ENCODE measurements at regions not wholly inside any gene's neighbourhood (a gene's known extent, or its start where the extent isn't known, plus 50 kb on each side); places are given as distances from the start of the nearest gene placed in this dataset.

DNA sequence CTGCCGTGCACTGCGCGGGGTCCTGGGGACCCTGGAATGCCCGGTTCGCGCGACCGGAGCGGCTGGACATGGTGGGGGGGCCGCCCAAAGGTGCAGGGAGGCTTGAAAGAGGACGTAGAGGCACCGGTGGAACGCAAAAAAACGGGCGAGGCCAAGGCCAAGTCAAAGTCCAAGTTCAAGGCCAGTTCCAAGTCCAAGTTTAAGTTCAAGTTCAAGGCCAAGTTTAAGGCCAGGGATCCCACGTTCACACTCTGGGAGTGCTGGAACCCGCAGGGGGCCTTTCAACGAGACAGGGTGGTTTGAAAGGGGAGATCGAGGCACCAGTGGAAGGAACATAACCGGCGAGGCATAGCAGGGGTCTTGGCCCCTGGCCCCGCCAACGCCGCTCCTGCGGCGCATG is 317.6 kb downstream of the ALG10 start (continued):
- TF ChIP-seq IRF4 (IDR thresholded peaks at IDR 0.05; ENCODE audit: low read depth, low read length) (no peak), FOXM1 (IDR thresholded peaks at IDR 0.05; ENCODE audit: low read depth, low read length) (no peak), TCF7 (IDR thresholded peaks at IDR 0.05; ENCODE audit: borderline replicate concordance) (no peak)

DNA sequence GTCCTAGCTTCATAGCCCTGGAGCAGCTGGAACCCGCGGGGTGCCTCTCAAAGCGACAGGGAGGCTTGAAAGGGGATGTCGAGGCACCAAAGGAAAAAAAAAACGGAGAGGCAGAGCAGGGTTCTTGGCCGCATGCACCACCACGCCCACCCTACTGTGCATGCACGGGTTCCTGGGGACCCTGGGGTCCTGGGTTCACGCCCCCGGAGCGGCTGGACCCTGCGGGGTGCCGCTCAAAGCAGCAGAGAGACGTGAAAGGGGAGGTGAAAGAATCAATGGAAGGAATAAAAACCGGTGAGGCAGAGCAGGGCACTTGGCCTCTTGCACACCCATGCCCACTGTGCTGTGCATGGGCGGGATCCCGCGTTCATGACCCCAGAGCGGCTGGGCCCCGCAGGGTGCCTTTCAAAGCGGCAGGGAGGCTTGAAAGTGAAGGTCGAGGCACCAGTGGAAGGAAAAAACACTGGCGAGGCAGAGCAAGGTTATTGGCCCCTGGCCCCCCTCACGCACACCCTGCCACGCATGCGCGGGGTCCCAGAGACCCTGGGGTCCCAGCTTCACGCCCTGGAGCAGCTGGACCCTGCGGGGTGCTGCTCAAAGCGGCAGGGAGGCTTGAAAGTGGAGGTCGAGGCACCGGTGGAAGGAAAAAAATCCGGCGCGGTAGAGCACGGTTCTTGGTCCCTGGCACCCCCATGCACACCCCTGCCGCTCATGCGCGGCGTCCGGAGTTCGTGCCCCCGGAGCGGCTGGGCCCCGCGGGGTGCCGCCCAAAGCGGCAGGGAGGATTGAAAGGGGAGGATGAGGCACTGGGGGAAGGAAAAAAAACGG is 318.5 kb downstream of the ALG10 start:
- no peaks in the 10 kb centered on the region for H3K27me3 ChIP-seq (replicated peaks in 1 of 2; ENCODE audit: control insufficient read depth in 2 of 2, insufficient read depth in 2 of 2, low read length in 1 of 2)
- TF ChIP-seq, protein P1, sequence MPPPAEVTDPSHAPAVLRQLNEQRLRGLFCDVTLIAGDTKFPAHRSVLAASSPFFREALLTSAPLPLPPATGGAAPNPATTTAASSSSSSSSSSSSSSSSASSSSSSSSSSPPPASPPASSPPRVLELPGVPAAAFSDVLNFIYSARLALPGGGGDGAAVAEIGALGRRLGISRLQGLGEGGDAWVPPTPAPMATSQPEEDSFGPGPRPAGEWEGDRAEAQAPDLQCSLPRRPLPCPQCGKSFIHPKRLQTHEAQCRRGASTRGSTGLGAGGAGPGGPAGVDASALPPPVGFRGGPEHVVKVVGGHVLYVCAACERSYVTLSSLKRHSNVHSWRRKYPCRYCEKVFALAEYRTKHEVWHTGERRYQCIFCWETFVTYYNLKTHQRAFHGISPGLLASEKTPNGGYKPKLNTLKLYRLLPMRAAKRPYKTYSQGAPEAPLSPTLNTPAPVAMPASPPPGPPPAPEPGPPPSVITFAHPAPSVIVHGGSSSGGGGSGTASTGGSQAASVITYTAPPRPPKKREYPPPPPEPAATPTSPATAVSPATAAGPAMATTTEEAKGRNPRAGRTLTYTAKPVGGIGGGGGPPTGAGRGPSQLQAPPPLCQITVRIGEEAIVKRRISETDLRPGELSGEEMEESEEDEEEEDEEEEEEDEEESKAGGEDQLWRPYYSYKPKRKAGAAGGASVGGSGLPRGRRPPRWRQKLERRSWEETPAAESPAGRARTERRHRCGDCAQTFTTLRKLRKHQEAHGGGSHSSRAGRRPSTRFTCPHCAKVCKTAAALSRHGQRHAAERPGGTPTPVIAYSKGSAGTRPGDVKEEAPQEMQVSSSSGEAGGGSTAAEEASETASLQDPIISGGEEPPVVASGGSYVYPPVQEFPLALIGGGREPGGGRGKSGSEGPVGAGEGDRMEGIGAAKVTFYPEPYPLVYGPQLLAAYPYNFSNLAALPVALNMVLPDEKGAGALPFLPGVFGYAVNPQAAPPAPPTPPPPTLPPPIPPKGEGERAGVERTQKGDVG (CRISPR knock-in tag; IDR thresholded peaks at IDR 0.05): no peak
- TF ChIP-seq NBN (IDR thresholded peaks at IDR 0.05): no peak
- TF ChIP-seq MEF2B (IDR thresholded peaks at IDR 0.05; ENCODE audit: partially characterized antibody, poor library complexity, severe bottlenecking): no peak
- no peak for TF ChIP-seq SMARCA5 (IDR thresholded peaks at IDR 0.05)
- no peak for TF ChIP-seq CREM (IDR thresholded peaks at IDR 0.05; ENCODE audit: low read depth)
- TF ChIP-seq JUND (IDR thresholded peaks at IDR 0.05; ENCODE audit: low read depth, low read length): no peak
- TF ChIP-seq SRF (IDR thresholded peaks at IDR 0.05; ENCODE audit: low read depth in 2 of 2, low read length in 2 of 2): no peak
- TF ChIP-seq, protein P2, sequence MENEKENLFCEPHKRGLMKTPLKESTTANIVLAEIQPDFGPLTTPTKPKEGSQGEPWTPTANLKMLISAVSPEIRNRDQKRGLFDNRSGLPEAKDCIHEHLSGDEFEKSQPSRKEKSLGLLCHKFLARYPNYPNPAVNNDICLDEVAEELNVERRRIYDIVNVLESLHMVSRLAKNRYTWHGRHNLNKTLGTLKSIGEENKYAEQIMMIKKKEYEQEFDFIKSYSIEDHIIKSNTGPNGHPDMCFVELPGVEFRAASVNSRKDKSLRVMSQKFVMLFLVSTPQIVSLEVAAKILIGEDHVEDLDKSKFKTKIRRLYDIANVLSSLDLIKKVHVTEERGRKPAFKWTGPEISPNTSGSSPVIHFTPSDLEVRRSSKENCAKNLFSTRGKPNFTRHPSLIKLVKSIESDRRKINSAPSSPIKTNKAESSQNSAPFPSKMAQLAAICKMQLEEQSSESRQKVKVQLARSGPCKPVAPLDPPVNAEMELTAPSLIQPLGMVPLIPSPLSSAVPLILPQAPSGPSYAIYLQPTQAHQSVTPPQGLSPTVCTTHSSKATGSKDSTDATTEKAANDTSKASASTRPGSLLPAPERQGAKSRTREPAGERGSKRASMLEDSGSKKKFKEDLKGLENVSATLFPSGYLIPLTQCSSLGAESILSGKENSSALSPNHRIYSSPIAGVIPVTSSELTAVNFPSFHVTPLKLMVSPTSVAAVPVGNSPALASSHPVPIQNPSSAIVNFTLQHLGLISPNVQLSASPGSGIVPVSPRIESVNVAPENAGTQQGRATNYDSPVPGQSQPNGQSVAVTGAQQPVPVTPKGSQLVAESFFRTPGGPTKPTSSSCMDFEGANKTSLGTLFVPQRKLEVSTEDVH (IDR thresholded peaks at IDR 0.05; ENCODE audit: low read depth, partially characterized antibody): no peak
- TF ChIP-seq SIX5 (IDR thresholded peaks at IDR 0.05; ENCODE audit: low read depth, low read length, severe bottlenecking): no peak
- POLR2A ChIA-PET: no interaction called here
- H3K4me2 ChIP-seq (ENCODE audit: control insufficient read depth, insufficient read depth): no peak overlapping the region
- intact Hi-C loops (cut with micrococcal nuclease; ENCODE audit: unreplicated experiment): no loop called here
- H3K27ac ChIP-seq (ENCODE audit: control insufficient read depth, insufficient read depth): no peak overlapping the region
- CTCF ChIA-PET: no interaction called here
- BruUV-seq (replicated peaks): no TSS peak
- H3K4me3 ChIP-seq: no peak overlapping the region
- FAIRE-seq: no peak
- 70% methylated on average over 48 of the region's 49 CpGs for WGBS (ENCODE audit: insufficient coverage, insufficient replicate concordance, low lambda C conversion rate, missing lambda C conversion rate)
- SMC1A ChIA-PET (ENCODE audit: uncharacterized antibody, unreplicated experiment): no interaction called here
- H3K4me1 ChIP-seq (ENCODE audit: control insufficient read depth, insufficient read depth, low read length): no peaks in the 10 kb centered on the region
- no peaks in the 10 kb centered on the region for H4K20me1 ChIP-seq (ENCODE audit: control insufficient read depth, insufficient read depth)
- no peaks in the 10 kb centered on the region for H3K79me2 ChIP-seq (ENCODE audit: control insufficient read depth, insufficient read depth, low read length)
- no peak overlapping the region for H3K9ac ChIP-seq (ENCODE audit: control insufficient read depth, insufficient read depth, low read length)
- in situ Hi-C loops (cut with MboI): no loop called here
- H3K9me3 ChIP-seq (replicated peaks; ENCODE audit: control insufficient read depth, insufficient read depth, low read length): no peaks in the 10 kb centered on the region; the same call in 2 of the 3 replicates
- RAD21 ChIA-PET (ENCODE audit: unreplicated experiment): no interaction called here
- ATAC-seq: no peak
- no peaks in the 10 kb centered on the region for H3K36me3 ChIP-seq (ENCODE audit: control insufficient read depth in 2 of 2, insufficient read depth in 2 of 2, low read length in 1 of 2)
- DNase-seq (ENCODE audit: low read depth, low spot score): no peak
- H2AFZ ChIP-seq (ENCODE audit: control insufficient read depth, low read depth, low read length): no peak overlapping the region
